ENCODE measurements at regions not wholly inside any gene's neighbourhood (a gene's known extent, or its start where the extent isn't known, plus 50 kb on each side); places are given as distances from the start of the nearest gene placed in this dataset.

- in situ Hi-C loops (cut with HindIII; ENCODE audit: low sequenced_read_pairs), result loop anchor here (25.0 kb wide), 1 partner anchor 861 kb away; no protein-coding TSS in a partner anchor
These were observed 167.3 kb upstream of the GRIN2B start for GRCh38 chr12:14148489-14149270.

GRCh38 chr12:14153803-14154202 lies 172.4 kb upstream of the GRIN2B start:
- in situ Hi-C loops (cut with HindIII; ENCODE audit: low sequenced_read_pairs), result no loop called here

GRCh38 chr12:14156606-14157005 lies 175.2 kb upstream of the GRIN2B start:
- in situ Hi-C loops (cut with HindIII; ENCODE audit: low sequenced_read_pairs), result no loop called here

GRCh38 chr12:14157088-14157747 lies 175.8 kb upstream of the GRIN2B start:
- in situ Hi-C loops (cut with HindIII; ENCODE audit: low sequenced_read_pairs), result no loop called here

- in situ Hi-C loops (cut with HindIII; ENCODE audit: low sequenced_read_pairs), result no loop called here
These were observed 182.9 kb upstream of the GRIN2B start for GRCh38 chr12:14164266-14164665.

- in situ Hi-C loops (cut with HindIII; ENCODE audit: low sequenced_read_pairs), result loop anchor here (5.0 kb wide), 1 partner anchor 105 kb away; no protein-coding TSS in a partner anchor
These were observed 185.7 kb upstream of the GRIN2B start for GRCh38 chr12:14167005-14167628.

- in situ Hi-C loops (cut with HindIII; ENCODE audit: low sequenced_read_pairs), result loop anchor here (5.0 kb wide), 1 partner anchor 107 kb away; no protein-coding TSS in a partner anchor
These were observed 187.9 kb upstream of the GRIN2B start for GRCh38 chr12:14169281-14169680.

GRCh38 chr12:14171106-14171505 lies 189.7 kb upstream of the GRIN2B start:
- in situ Hi-C loops (cut with HindIII; ENCODE audit: low sequenced_read_pairs), result no loop called here

GRCh38 chr12:14175206-14175605 lies 190.3 kb upstream of the ATF7IP start:
- in situ Hi-C loops (cut with HindIII; ENCODE audit: low sequenced_read_pairs), result no loop called here

GRCh38 chr12:14185427-14186192 lies 179.9 kb upstream of the ATF7IP start:
- in situ Hi-C loops (cut with HindIII; ENCODE audit: low sequenced_read_pairs), result no loop called here

GRCh38 chr12:14186193-14186502 lies 179.3 kb upstream of the ATF7IP start:
- in situ Hi-C loops (cut with HindIII; ENCODE audit: low sequenced_read_pairs), result no loop called here

GRCh38 chr12:14187002-14187401 lies 178.5 kb upstream of the ATF7IP start:
- in situ Hi-C loops (cut with HindIII; ENCODE audit: low sequenced_read_pairs), result no loop called here

- in situ Hi-C loops (cut with HindIII; ENCODE audit: low sequenced_read_pairs), result no loop called here
These were observed 177.5 kb upstream of the ATF7IP start for GRCh38 chr12:14187966-14188365.

GRCh38 chr12:14188744-14189143 lies 176.7 kb upstream of the ATF7IP start:
- in situ Hi-C loops (cut with HindIII; ENCODE audit: low sequenced_read_pairs), result no loop called here

GRCh38 chr12:14190694-14191093 lies 174.8 kb upstream of the ATF7IP start:
- in situ Hi-C loops (cut with HindIII; ENCODE audit: low sequenced_read_pairs), result no loop called here

GRCh38 chr12:14191612-14192011 lies 173.9 kb upstream of the ATF7IP start:
- in situ Hi-C loops (cut with HindIII; ENCODE audit: low sequenced_read_pairs), result no loop called here

GRCh38 chr12:14193639-14194038 lies 171.8 kb upstream of the ATF7IP start:
- in situ Hi-C loops (cut with HindIII; ENCODE audit: low sequenced_read_pairs), result no loop called here

GRCh38 chr12:14194572-14194971 lies 170.9 kb upstream of the ATF7IP start:
- in situ Hi-C loops (cut with HindIII; ENCODE audit: low sequenced_read_pairs), result no loop called here

GRCh38 chr12:14199455-14200198 lies 165.9 kb upstream of the ATF7IP start:
- in situ Hi-C loops (cut with HindIII; ENCODE audit: low sequenced_read_pairs), result no loop called here

GRCh38 chr12:14200598-14200997 lies 164.9 kb upstream of the ATF7IP start:
- in situ Hi-C loops (cut with HindIII; ENCODE audit: low sequenced_read_pairs), result no loop called here
